Lower leg skin (tissue), 4 donors: ENCODE measurements at regions not wholly inside any gene's neighbourhood (a gene's known extent, or its start where the extent isn't known, plus 50 kb on each side); places are given as distances from the start of the nearest gene placed in this dataset.

Experiments
- DNase-seq, 2 donors: peaks; one replicate each; pipeline ENCODE4 v3.0.0-alpha.2; 2019; ENCODE audit warnings: low spot score in 2 of 2
- H3K4me3 ChIP-seq: fragments of 200-600 bp; sonication (generic); 2 replicates; pipeline ENCODE4 v1.5.1; 2017; ENCODE audit warnings: mild to moderate bottlenecking, low read depth; ENCODE audit not compliant: poor library complexity, severe bottlenecking
- POLR2A ChIP-seq, 2 donors: fragments of 450-650 bp; IDR thresholded peaks; one replicate each; pipeline ENCODE4 v1.6.1; 2016 to 2017; ENCODE audit warnings: antibody characterized with exemption in 2 of 2, mild to moderate bottlenecking in 1 of 2, moderate library complexity in 1 of 2
- WGBS, 2 donors: methylation state at CpG; one replicate each; pipeline ENCODE4 v1.1.5; 2018; 5-methylcytosine and 5-hydroxymethylcytosine counted together
- intact Hi-C: fragments of 100-400 bp; cut with DNase I; formaldehyde crosslinking; loops from one replicate; pipeline ENCODE4 v1.15.0; 2023; ENCODE audit warnings: low total_unique reads
- TF ChIP-seq, protein P1 (sequence below), 3 donors: fragments of 450-650 bp; IDR thresholded peaks; one replicate each; pipeline ENCODE4 v1.5.1; 2016; ENCODE audit warnings: antibody characterized with exemption in 3 of 3, mild to moderate bottlenecking in 3 of 3, moderate library complexity in 2 of 3

DNA sequence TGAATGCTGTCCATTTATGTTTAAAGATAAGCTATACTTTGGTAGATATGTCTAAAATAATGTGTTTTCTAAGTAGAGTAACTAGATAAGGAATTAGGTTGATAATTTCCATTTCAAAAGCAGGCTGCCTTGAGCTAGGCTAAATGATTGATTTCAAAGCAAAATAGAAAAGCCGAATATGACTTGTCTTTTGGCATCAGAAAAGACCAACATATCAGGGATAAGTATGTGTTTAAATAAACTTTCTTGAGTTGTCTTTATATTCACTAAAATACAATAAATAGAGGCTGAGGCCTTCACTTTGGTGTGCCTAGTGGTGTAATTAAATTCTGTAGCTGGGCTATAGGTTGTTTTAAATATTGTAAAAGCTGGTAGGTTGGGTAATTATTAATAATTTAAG, 569.0 kb downstream of the TAF11L14 start:
- H3K4me3 ChIP-seq = no peak overlapping the region
- intact Hi-C loops = no loop called here
- TF ChIP-seq, protein P1, sequence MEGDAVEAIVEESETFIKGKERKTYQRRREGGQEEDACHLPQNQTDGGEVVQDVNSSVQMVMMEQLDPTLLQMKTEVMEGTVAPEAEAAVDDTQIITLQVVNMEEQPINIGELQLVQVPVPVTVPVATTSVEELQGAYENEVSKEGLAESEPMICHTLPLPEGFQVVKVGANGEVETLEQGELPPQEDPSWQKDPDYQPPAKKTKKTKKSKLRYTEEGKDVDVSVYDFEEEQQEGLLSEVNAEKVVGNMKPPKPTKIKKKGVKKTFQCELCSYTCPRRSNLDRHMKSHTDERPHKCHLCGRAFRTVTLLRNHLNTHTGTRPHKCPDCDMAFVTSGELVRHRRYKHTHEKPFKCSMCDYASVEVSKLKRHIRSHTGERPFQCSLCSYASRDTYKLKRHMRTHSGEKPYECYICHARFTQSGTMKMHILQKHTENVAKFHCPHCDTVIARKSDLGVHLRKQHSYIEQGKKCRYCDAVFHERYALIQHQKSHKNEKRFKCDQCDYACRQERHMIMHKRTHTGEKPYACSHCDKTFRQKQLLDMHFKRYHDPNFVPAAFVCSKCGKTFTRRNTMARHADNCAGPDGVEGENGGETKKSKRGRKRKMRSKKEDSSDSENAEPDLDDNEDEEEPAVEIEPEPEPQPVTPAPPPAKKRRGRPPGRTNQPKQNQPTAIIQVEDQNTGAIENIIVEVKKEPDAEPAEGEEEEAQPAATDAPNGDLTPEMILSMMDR (IDR thresholded peaks at IDR 0.05) = no peak
- TF ChIP-seq POLR2A (IDR thresholded peaks at IDR 0.05) = no peak
- no peak for DNase-seq
- 61 to 63% methylated on average over 1 of the region's 1 CpG for WGBS, 2 donors

GRCh38 chr5:18213666-18214065, 579.4 kb downstream of the TAF11L14 start:
- no peak for TF ChIP-seq POLR2A (IDR thresholded peaks at IDR 0.05)
- TF ChIP-seq, protein P1 (IDR thresholded peaks at IDR 0.05) = no peak
- intact Hi-C loops = no loop called here
- no peak overlapping the region for H3K4me3 ChIP-seq
- 45 to 50% methylated on average over 4 of the region's 4 CpGs for WGBS, 2 donors
- no peak for DNase-seq

- intact Hi-C loops = no loop called here
- 38 to 45% methylated on average over 1 of the region's 1 CpG for WGBS, 2 donors
- no peak overlapping the region for H3K4me3 ChIP-seq
- TF ChIP-seq, protein P1 (IDR thresholded peaks at IDR 0.05) = no peak
- DNase-seq = no peak
Measured at GRCh38 chr5:18216016-18216415, 581.8 kb downstream of the TAF11L14 start.

DNA sequence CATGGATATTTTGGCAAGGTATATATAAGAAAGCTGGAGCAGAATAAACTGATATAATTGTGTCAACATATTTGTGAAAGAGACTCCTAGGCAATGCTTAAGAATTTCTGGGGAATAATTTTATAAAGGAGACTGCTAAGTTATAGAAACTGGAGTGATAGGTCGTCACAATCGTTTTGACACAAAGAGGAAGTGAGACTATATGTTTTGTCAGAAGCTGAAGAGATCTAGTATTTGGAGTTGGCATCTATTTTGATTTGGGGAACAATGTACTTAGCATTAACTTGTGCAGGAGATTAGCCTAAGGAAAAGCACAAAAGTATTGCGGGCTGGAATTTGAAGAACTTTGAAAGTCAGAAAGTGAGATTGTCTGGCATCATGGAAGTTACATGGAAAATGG, 582.5 kb downstream of the TAF11L14 start:
- no peak overlapping the region for H3K4me3 ChIP-seq
- no peak for TF ChIP-seq POLR2A (IDR thresholded peaks at IDR 0.05)
- TF ChIP-seq, protein P1 (IDR thresholded peaks at IDR 0.05) = no peak
- intact Hi-C loops = no loop called here
- WGBS, 2 donors = 68 to 72% methylated on average over 3 of the region's 3 CpGs
- no peak for DNase-seq

DNA sequence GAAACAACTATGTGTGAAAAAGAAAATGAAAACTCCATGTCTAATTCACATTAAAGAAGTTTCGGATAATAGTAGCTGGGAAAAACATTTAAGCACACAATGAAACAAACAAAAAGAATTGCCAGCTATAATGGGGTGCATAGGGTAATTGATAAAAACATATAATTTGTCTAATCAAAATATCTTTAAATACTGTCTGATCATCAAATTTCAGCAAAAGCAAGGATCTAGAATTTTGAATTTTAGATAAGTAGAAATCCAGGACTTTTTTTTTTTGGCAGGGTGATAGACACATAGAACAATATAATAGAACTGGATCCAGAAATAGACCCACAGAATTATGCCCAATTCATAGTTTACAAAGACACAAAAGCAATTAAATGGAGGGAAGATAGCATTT, 585.0 kb downstream of the TAF11L14 start:
- DNase-seq = no peak
- WGBS, 2 donors = 90 to 95% methylated on average over 1 of the region's 1 CpG
- no peak for TF ChIP-seq POLR2A (IDR thresholded peaks at IDR 0.05)
- TF ChIP-seq, protein P1 (IDR thresholded peaks at IDR 0.05) = no peak
- intact Hi-C loops = no loop called here
- H3K4me3 ChIP-seq = no peak overlapping the region

DNA sequence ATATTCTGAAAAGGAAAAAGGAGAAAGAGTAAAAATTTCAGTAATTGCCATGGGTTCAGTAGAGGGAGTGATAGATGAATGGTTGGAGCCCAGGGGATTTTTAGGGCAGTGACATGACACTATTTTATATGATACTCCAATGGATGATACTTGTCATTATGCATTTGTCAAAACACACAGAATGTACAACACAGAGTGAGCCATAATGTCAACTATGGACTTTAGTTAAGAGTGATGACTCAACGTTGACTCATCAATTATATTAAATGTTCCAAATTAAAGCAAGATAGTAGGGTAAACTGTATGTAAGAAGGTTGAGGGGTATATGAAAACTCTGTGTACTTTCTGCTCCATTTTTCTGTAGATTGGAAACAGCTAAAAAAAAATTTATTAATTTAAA, 586.4 kb downstream of the TAF11L14 start:
- no peak for DNase-seq
- H3K4me3 ChIP-seq = no peak overlapping the region
- intact Hi-C loops = no loop called here
- 86 to 87% methylated on average over 1 of the region's 1 CpG for WGBS, 2 donors
- TF ChIP-seq POLR2A (IDR thresholded peaks at IDR 0.05) = no peak
- TF ChIP-seq, protein P1 (IDR thresholded peaks at IDR 0.05) = no peak
